Activated T-helper 1 cell treated with anti-CD3 and anti-CD28 coated beads, Interleukin-2, amount 50 U/mL, for 16 hours (primary cell): ENCODE measurements at regions not wholly inside any gene's neighbourhood (a gene's known extent, or its start where the extent isn't known, plus 50 kb on each side); places are given as distances from the start of the nearest gene placed in this dataset.
"Not testable (repeated sequence)": the region's sequence is repeated elsewhere in the genome, so short reads cannot be mapped to it uniquely, and the experiment has no call there.

Experiments used
- DNase-seq, 2 donors: peaks; one replicate each; pipeline ENCODE4 v3.0.0-alpha.2; 2020; ENCODE audit warnings: low read depth in 1 of 2, low spot score in 1 of 2

- not testable (repeated sequence) for DNase-seq
These were observed 180.9 kb downstream of the KLF13 start for GRCh38 chr15:31507573-31507972.

- no peak for DNase-seq
These were observed 182.0 kb downstream of the KLF13 start for GRCh38 chr15:31508656-31509055.

GRCh38 chr15:31510057-31510456 is 183.4 kb downstream of the KLF13 start:
- no peak for DNase-seq

GRCh38 chr15:31511707-31512310 is 185.2 kb downstream of the KLF13 start:
- no peak for DNase-seq

GRCh38 chr15:31513178-31513577 is 186.5 kb downstream of the KLF13 start:
- DNase-seq, result no peak

GRCh38 chr15:31516440-31516839 is 189.8 kb downstream of the KLF13 start:
- DNase-seq, result no peak

- no peak for DNase-seq
These were observed 190.2 kb downstream of the KLF13 start for GRCh38 chr15:31516874-31517273.

- DNase-seq, result no peak
These were observed 191.1 kb downstream of the KLF13 start for GRCh38 chr15:31517711-31518110.

GRCh38 chr15:31522028-31522427 is 195.4 kb downstream of the KLF13 start:
- DNase-seq, result no peak

GRCh38 chr15:31523027-31523654 is 196.5 kb downstream of the KLF13 start:
- no peak for DNase-seq

- no peak for DNase-seq
These were observed 197.0 kb downstream of the KLF13 start for GRCh38 chr15:31523655-31524049.

- DNase-seq, result no peak
These were observed 198.6 kb downstream of the KLF13 start for GRCh38 chr15:31525185-31525695.

- DNase-seq, result no peak
These were observed 199.5 kb downstream of the KLF13 start for GRCh38 chr15:31525988-31526665.

GRCh38 chr15:31526916-31527690 is 200.5 kb downstream of the KLF13 start:
- no peak for DNase-seq

GRCh38 chr15:31528846-31529245 is 202.2 kb downstream of the KLF13 start:
- no peak for DNase-seq

GRCh38 chr15:31537770-31538592 is 211.3 kb downstream of the KLF13 start:
- DNase-seq, result no peak

GRCh38 chr15:31540633-31541032 is 214.0 kb downstream of the KLF13 start:
- no peak for DNase-seq

- no peak for DNase-seq
These were observed 217.7 kb downstream of the KLF13 start for GRCh38 chr15:31544361-31544760.

- DNase-seq, result no peak
These were observed 218.6 kb downstream of the KLF13 start for GRCh38 chr15:31545257-31545656.

GRCh38 chr15:31550211-31550977 is 223.8 kb downstream of the KLF13 start:
- DNase-seq, result no peak
